Caco-2 (cell line): ENCODE measurements at regions not wholly inside any gene's neighbourhood (a gene's known extent, or its start where the extent isn't known, plus 50 kb on each side); places are given as distances from the start of the nearest gene placed in this dataset.

Experiments used
- BruUV-seq: library from RNA; stranded (reverse); fragments of 400-500 nt; replicated peaks from 2 replicates; lab custom pipeline; 2021; lab: Mats Ljungman, UMichigan
- CTCF ChIA-PET: fragments of 300-600 bp; sonication (Branson Sonifier 250); formaldehyde crosslinking; loops from one replicate; lab custom pipeline; 2022; ENCODE audit warnings: antibody characterized with exemption; lab: Charles Lee
- POLR2A ChIA-PET: fragments of 300-600 bp; sonication (Branson Sonifier 250); formaldehyde crosslinking; loops from one replicate; lab custom pipeline; 2022; ENCODE audit warnings: antibody characterized with exemption; lab: Charles Lee
- DNase-seq, 2 experiments: peaks; one replicate each; pipeline versions ENCODE4 v3.0.0 to v3.0.0-alpha.2; 2020 to 2022
- H3K27me3 ChIP-seq: replicated peaks from 2 replicates; pipeline ENCODE4 v1.6.0; 2011; ENCODE audit warnings: low read length; ENCODE audit not compliant: control insufficient read depth, insufficient read depth
- H3K36me3 ChIP-seq: 2 replicates; pipeline ENCODE4 v1.5.1; 2011; ENCODE audit warnings: low read length; ENCODE audit not compliant: control insufficient read depth, insufficient read depth
- H3K4me1 ChIP-seq: fragments of 250-450 bp; sonication (Bioruptor Pico); 2 replicates; pipeline ENCODE4 v1.5.1; 2020; ENCODE audit warnings: mild to moderate bottlenecking
- H3K4me3 ChIP-seq: 2 replicates; pipeline ENCODE4 v1.5.1; 2011; ENCODE audit warnings: low read depth, mild to moderate bottlenecking, control low read depth, low read length
- H3K9me3 ChIP-seq: fragments of 250-450 bp; sonication (Bioruptor Pico); 2 replicates; pipeline ENCODE4 v1.5.1; 2020; ENCODE audit warnings: mild to moderate bottlenecking, moderate library complexity
- H3K27ac Mint-ChIP-seq: one replicate; pipeline ENCODE4 v1.8.0; 2022; ENCODE audit warnings: mixed read lengths; ENCODE audit not compliant: unreplicated experiment
- H3K27me3 Mint-ChIP-seq: one replicate; pipeline ENCODE4 v1.8.0; 2022; ENCODE audit warnings: mixed read lengths; ENCODE audit not compliant: insufficient read depth, unreplicated experiment
- H3K36me3 Mint-ChIP-seq: one replicate; pipeline ENCODE4 v1.8.0; 2022; ENCODE audit warnings: mild to moderate bottlenecking, mixed read lengths; ENCODE audit not compliant: insufficient read depth, unreplicated experiment
- H3K4me1 Mint-ChIP-seq: one replicate; pipeline ENCODE4 v1.8.0; 2022; ENCODE audit warnings: low read depth, mixed read lengths; ENCODE audit not compliant: unreplicated experiment
- H3K4me3 Mint-ChIP-seq: one replicate; pipeline ENCODE4 v1.8.0; 2022; ENCODE audit warnings: mild to moderate bottlenecking, moderate library complexity, mixed read lengths; ENCODE audit not compliant: unreplicated experiment
- H3K9me3 Mint-ChIP-seq: one replicate; pipeline ENCODE4 v1.8.0; 2022; ENCODE audit warnings: mixed read lengths; ENCODE audit not compliant: unreplicated experiment
- CTCF ChIP-seq, 2 experiments: fragments of 200-600 bp in 1 of 2; IDR thresholded peaks; 1 replicate in 1 of 2; 2 replicates in 1 of 2; pipeline versions ENCODE4 v1.5.1 to v1.8.0; 2011 to 2022; ENCODE audit warnings: antibody characterized with exemption in 1 of 2, control low read depth in 1 of 2, inconsistent platforms in 1 of 2, low read depth in 1 of 2, low read length in 1 of 2, mild to moderate bottlenecking in 1 of 2, moderate library complexity in 1 of 2; ENCODE audit not compliant: insufficient read depth in 1 of 2, severe bottlenecking in 1 of 2, unreplicated experiment in 1 of 2
- intact Hi-C: fragments of 100-400 bp; cut with micrococcal nuclease; formaldehyde crosslinking; loops from one replicate; pipeline ENCODE4 v1.10.0; 2022; ENCODE audit not compliant: unreplicated experiment

GRCh38 chr3:46083956-46084355 lies 56.7 kb upstream of the XCR1 start:
- CTCF ChIA-PET: interaction anchor here (1.0 to 2.3 kb wide), 2 partner anchors 124 to 295 kb away, joined by 3 to 5 read pairs; partner anchors contain the start of gene CCR1
- no peak for TF ChIP-seq CTCF (IDR thresholded peaks at IDR 0.05; ENCODE audit: insufficient read depth in 1 of 2, low read depth in 1 of 2, low read length in 1 of 2, severe bottlenecking in 1 of 2, unreplicated experiment in 1 of 2)

GRCh38 chr3:46082849-46083248 lies 55.6 kb upstream of the XCR1 start:
- ChIA-PET CTCF (no interaction called here), POLR2A (no interaction called here)

More at GRCh38 chr3:46083956-46084355, 56.7 kb upstream of the XCR1 start:
- Histone ChIP-seq H3K4me3 (no peak overlapping the region), H3K9me3 (no peaks in the 10 kb centered on the region), H3K4me1 (no peaks in the 10 kb centered on the region), H3K27me3 (no peaks in the 10 kb centered on the region), H3K36me3 (no peaks in the 10 kb centered on the region)
- Mint-ChIP-seq H3K36me3 (no peaks in the 10 kb centered on the region), H3K27ac (no peak overlapping the region), H3K27me3 (no peaks in the 10 kb centered on the region), H3K9me3 (no peaks in the 10 kb centered on the region), H3K4me1 (peaks cover 7% of the 10 kb centered on the region), H3K4me3 (no peak overlapping the region)
- intact Hi-C loops: no loop called here
- no TSS peak for BruUV-seq
- DNase-seq: no peak
- POLR2A ChIA-PET: interaction anchor here (0.6 to 1.4 kb wide), 2 partner anchors 80 to 124 kb away, joined by 3 read pairs; partner anchors contain the start of gene CCR1

GRCh38 chr3:46082021-46082420 lies 54.7 kb upstream of the XCR1 start:
- CTCF ChIA-PET: no interaction called here
- no peaks in the 10 kb centered on the region for H3K27me3 Mint-ChIP-seq
- Histone ChIP-seq H3K27me3 (no peaks in the 10 kb centered on the region), H3K36me3 (no peaks in the 10 kb centered on the region), H3K9me3 (no peaks in the 10 kb centered on the region), H3K4me1 (no peaks in the 10 kb centered on the region), H3K4me3 (no peak overlapping the region)
- H3K4me3 Mint-ChIP-seq: no peak overlapping the region
- no peak for TF ChIP-seq CTCF (IDR thresholded peaks at IDR 0.05; ENCODE audit: insufficient read depth in 1 of 2, low read depth in 1 of 2, low read length in 1 of 2, severe bottlenecking in 1 of 2, unreplicated experiment in 1 of 2)
- H3K27ac Mint-ChIP-seq: no peak overlapping the region
- H3K9me3 Mint-ChIP-seq: no peaks in the 10 kb centered on the region
- POLR2A ChIA-PET: no interaction called here
- H3K4me1 Mint-ChIP-seq: no peaks in the 10 kb centered on the region
- BruUV-seq: no TSS peak
- no peaks in the 10 kb centered on the region for H3K36me3 Mint-ChIP-seq
- intact Hi-C loops: no loop called here
- no peak for DNase-seq

More at GRCh38 chr3:46082849-46083248, 55.6 kb upstream of the XCR1 start:
- Mint-ChIP-seq H3K4me1 (peaks cover 4% of the 10 kb centered on the region), H3K4me3 (no peak overlapping the region), H3K27me3 (no peaks in the 10 kb centered on the region), H3K36me3 (no peaks in the 10 kb centered on the region), H3K9me3 (no peaks in the 10 kb centered on the region), H3K27ac (no peak overlapping the region)
- no peak for DNase-seq
- Histone ChIP-seq H3K27me3 (no peaks in the 10 kb centered on the region), H3K36me3 (no peaks in the 10 kb centered on the region), H3K9me3 (no peaks in the 10 kb centered on the region), H3K4me1 (no peaks in the 10 kb centered on the region), H3K4me3 (no peak overlapping the region)
- TF ChIP-seq CTCF (IDR thresholded peaks at IDR 0.05; ENCODE audit: insufficient read depth in 1 of 2, low read depth in 1 of 2, low read length in 1 of 2, severe bottlenecking in 1 of 2, unreplicated experiment in 1 of 2): no peak
- intact Hi-C loops: no loop called here
- no TSS peak for BruUV-seq
